BJ (cell line): ENCODE measurements at regions not wholly inside any gene's neighbourhood (a gene's known extent, or its start where the extent isn't known, plus 50 kb on each side); places are given as distances from the start of the nearest gene placed in this dataset.

ENCODE experiments used
- CTCF ChIA-PET: fragments of 350-600 bp; formaldehyde crosslinking; extraction: SDS; loops from one replicate; lab custom pipeline; 2021; ENCODE audit warnings: antibody characterized with exemption, inconsistent platforms; lab: Yijun Ruan, JAX
- POLR2A ChIA-PET: fragments of 300-600 bp; sonication (Branson Sonifier 250); formaldehyde crosslinking; extraction: SDS; loops from one replicate; lab custom pipeline; 2021; ENCODE audit warnings: antibody characterized with exemption; lab: Charles Lee
- DNase-seq: peaks from one replicate; pipeline ENCODE4 v3.0.0-alpha.2; 2011; ENCODE audit warnings: low read depth
- H3K27me3 ChIP-seq: 2 replicates; pipeline ENCODE4 v1.6.0; 2011; ENCODE audit warnings: low read length; ENCODE audit not compliant: control insufficient read depth, insufficient read depth
- H3K36me3 ChIP-seq: 2 replicates; pipeline ENCODE4 v1.5.1; 2011; ENCODE audit warnings: low read length; ENCODE audit not compliant: control insufficient read depth, insufficient read depth
- H3K4me3 ChIP-seq: 2 replicates; pipeline ENCODE4 v1.5.1; 2011; ENCODE audit warnings: low read depth, mild to moderate bottlenecking, control low read depth, low read length
- CTCF ChIP-seq: IDR thresholded peaks from 2 replicates; pipeline ENCODE4 v1.5.1; 2011; ENCODE audit warnings: low read depth, mild to moderate bottlenecking, control low read depth, inconsistent platforms, low read length, moderate library complexity; ENCODE audit not compliant: insufficient read depth

- Histone ChIP-seq H3K27me3 (no peaks in the 10 kb centered on the region), H3K4me3 (no peak overlapping the region), H3K36me3 (no peaks in the 10 kb centered on the region)
- TF ChIP-seq CTCF = no peak
- peak; percentile 42 for DNase-seq
- CTCF ChIA-PET = no interaction called here
- POLR2A ChIA-PET = interaction anchor here (0.8 kb wide), 1 partner anchor 35 kb away, joined by 3 read pairs; no protein-coding TSS in a partner anchor
Observed at GRCh38 chr17:14873996-14874395, 391.1 kb downstream of the PMP22 start.

- ChIA-PET CTCF (no interaction called here), POLR2A (no interaction called here)
- no peaks in the 10 kb centered on the region for H3K36me3 ChIP-seq
- no peak for TF ChIP-seq CTCF
- H3K27me3 ChIP-seq = no peaks in the 10 kb centered on the region
- DNase-seq = no peak
- no peak overlapping the region for H3K4me3 ChIP-seq
Observed at GRCh38 chr17:14873540-14873939, 391.6 kb downstream of the PMP22 start.

- TF ChIP-seq CTCF = no peak
- no peak for DNase-seq
- CTCF ChIA-PET = no interaction called here
- Histone ChIP-seq H3K36me3 (no peaks in the 10 kb centered on the region), H3K27me3 (no peaks in the 10 kb centered on the region), H3K4me3 (no peak overlapping the region)
- POLR2A ChIA-PET = no interaction called here
Observed at GRCh38 chr17:14871921-14872320, 393.2 kb downstream of the PMP22 start.

- Histone ChIP-seq H3K27me3 (no peaks in the 10 kb centered on the region), H3K4me3 (no peak overlapping the region), H3K36me3 (no peaks in the 10 kb centered on the region)
- TF ChIP-seq CTCF = no peak
- ChIA-PET POLR2A (no interaction called here), CTCF (no interaction called here)
- DNase-seq = no peak
Observed at GRCh38 chr17:14866266-14866665, 398.9 kb downstream of the PMP22 start.

GRCh38 chr17:14864127-14864526, 401.0 kb downstream of the PMP22 start:
- Histone ChIP-seq H3K36me3 (no peaks in the 10 kb centered on the region), H3K27me3 (no peaks in the 10 kb centered on the region), H3K4me3 (no peak overlapping the region)
- ChIA-PET POLR2A (no interaction called here), CTCF (no interaction called here)
- no peak for DNase-seq
- no peak for TF ChIP-seq CTCF
